Coronary artery (tissue), 2 donors: ENCODE measurements at regions not wholly inside any gene's neighbourhood (a gene's known extent, or its start where the extent isn't known, plus 50 kb on each side); places are given as distances from the start of the nearest gene placed in this dataset.
A peak's percentile ranks its signal among the peaks of the same experiment; 100 is the strongest.

Experiments used
- DNase-seq: peaks from one replicate; pipeline ENCODE4 v3.0.0-alpha.2; 2017; ENCODE audit warnings: low spot score
- H3K27ac ChIP-seq, 2 donors: fragments of 200-600 bp; sonication (generic); one replicate each; pipeline ENCODE4 v1.5.1; 2016 to 2019
- H3K4me3 ChIP-seq: fragments of 200-600 bp; sonication (generic); 2 replicates; pipeline ENCODE4 v1.5.1; 2016; ENCODE audit warnings: mild to moderate bottlenecking, moderate library complexity
- TF ChIP-seq, protein P1 (sequence below): fragments of 200-600 bp; sonication (generic); IDR thresholded peaks from one replicate; pipeline ENCODE4 v1.5.1; 2019; ENCODE audit warnings: antibody characterized with exemption

DNA sequence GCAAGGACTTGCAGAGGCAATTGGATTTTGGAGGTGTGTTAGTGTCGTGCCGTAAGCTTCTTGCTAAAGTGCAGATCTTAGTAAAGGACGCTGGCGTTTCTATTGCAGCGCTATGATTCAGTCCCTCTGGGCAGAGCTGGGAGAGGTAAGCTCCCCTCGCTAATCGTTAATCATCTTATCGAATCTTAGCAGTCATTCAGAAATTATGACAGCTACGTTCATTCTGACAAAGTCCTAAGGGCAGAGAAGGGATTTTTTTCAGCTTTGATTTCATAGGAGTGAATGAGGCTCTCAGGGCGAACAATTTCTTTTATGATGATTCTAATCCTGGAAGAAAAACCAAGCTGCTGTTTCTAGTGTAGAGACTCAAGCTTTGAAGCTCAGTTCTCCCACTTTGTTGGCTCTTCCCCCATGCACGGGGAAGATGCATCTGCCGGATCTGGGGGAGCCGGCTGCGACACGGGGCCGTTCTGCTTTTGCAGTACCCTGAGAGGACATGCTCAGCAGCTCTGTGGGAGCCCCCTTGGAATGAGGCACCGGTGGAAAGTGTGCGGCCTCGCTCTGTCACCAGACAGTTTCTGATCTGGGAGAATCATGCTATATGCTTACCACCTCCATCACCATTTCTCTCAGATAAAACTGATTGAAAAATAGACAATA lies 79.1 kb upstream of the SLC22A23 start:
- DNase-seq: peak; percentile 22
- Histone ChIP-seq H3K4me3 (no peak overlapping the region), H3K27ac (no peak overlapping the region)
- TF ChIP-seq, protein P1, sequence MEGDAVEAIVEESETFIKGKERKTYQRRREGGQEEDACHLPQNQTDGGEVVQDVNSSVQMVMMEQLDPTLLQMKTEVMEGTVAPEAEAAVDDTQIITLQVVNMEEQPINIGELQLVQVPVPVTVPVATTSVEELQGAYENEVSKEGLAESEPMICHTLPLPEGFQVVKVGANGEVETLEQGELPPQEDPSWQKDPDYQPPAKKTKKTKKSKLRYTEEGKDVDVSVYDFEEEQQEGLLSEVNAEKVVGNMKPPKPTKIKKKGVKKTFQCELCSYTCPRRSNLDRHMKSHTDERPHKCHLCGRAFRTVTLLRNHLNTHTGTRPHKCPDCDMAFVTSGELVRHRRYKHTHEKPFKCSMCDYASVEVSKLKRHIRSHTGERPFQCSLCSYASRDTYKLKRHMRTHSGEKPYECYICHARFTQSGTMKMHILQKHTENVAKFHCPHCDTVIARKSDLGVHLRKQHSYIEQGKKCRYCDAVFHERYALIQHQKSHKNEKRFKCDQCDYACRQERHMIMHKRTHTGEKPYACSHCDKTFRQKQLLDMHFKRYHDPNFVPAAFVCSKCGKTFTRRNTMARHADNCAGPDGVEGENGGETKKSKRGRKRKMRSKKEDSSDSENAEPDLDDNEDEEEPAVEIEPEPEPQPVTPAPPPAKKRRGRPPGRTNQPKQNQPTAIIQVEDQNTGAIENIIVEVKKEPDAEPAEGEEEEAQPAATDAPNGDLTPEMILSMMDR: no peak

DNA sequence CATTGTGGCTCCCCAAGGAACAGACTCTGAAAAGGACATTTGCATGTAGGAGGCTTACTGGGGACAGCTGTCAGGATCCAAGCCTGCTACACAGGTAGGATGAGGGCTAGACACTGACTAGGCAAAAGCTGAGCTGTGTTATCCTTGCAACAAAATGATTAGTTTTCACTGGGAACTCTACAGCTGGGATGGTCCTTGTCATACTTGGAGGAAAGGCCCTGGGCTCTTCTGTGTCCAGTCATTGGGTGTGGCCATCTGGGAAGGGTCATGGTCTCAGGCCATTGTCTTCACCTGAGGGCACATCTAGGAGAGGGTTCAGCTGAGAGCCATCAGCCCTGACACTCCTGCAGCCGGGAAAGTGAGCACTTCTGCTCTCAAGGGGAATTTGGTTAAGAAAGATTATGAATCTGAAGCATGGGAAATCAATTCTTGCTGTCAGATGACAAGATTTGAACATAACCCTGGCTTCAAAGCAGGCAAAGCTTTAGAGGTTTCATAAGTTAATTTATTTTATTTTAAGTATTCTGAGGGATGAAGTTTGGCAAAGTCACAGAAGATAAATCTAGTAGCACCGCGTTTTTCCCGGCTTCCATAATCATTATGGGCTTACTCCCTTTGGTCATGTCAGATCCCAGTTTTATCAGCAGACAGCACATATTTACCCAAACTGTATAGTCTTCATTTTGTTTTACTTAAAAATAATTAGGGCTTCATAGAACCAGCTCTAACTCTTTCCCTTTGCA lies 78.4 kb upstream of the SLC22A23 start:
- no peak overlapping the region for H3K4me3 ChIP-seq
- TF ChIP-seq, protein P1: no peak
- DNase-seq: peak; percentile 19
- H3K27ac ChIP-seq: no peak overlapping the region

DNA sequence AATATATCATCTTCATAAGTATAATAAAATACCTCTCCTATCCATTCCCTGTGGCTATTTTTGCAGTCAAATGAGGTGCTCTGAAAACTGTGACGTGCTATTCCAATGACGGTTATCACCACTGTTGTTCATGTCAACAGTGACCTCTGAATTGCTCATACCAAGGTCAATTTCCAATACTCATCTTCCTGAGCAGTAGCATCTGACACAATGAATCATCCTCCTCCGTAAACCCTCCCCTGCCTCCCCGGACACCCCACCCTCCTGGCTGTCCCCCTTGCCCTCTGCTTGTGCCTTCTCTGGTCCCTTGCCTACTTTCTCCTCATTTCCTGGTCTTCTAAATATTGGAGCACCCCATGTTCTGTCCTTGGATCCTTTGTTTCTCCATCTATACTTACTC lies 77.7 kb upstream of the SLC22A23 start:
- TF ChIP-seq, protein P1: no peak
- DNase-seq: peak; percentile 19

DNA sequence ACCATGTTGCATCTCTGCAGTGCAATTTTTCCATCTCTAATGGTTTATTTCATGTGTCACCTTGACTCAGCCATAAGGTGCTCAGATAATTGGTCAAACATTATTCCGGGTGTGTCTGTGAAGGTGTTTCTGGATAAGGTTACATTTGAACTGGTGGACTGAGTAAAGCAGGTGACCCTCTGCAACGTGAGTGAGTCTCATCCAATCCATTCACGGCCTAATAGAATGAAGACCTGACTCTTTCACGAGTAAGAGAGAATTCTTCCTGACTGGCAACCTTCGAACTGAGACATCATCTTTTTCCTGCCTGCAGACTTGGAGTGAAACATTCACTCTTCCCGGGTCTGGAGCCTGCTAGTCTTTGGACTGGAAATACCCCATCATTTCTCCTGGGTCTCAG lies 77.1 kb upstream of the SLC22A23 start:
- Histone ChIP-seq H3K4me3 (no peak overlapping the region), H3K27ac (no peak overlapping the region)
- DNase-seq: no peak
- TF ChIP-seq, protein P1: no peak

More for the DNA sequence above, 77.7 kb upstream of the SLC22A23 start:
- no peak overlapping the region for H3K4me3 ChIP-seq
- H3K27ac ChIP-seq: no peak overlapping the region

DNA sequence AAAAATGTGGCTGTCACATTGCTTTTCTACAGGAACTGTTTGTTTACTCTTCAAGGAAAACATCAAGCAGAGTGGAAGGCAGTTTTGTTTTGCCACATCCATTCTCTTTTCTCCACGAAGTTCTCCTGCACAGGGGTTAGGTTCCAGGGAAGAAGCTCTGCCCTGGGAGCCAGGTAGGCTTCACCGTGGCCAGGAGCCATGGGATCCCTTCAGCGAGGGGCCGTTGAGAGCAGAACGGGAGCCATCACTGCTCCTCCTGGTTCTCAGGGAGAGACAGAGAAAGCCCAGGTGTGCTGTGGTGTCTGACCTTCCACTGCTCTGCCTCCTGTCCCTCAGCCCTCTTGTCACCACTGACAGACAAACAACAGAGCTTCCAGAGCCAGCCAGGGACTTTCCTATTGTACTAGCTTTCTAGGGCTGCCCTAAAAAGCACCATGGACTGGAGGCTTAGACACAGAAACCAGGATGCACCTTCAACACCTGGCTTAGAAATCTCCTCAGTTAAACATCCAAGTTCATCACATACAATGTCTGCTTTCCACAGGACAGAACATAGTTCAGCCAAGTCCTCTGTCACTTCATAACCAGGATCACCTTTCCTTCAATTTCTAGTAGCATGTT lies 75.6 kb upstream of the SLC22A23 start:
- DNase-seq: peak; percentile 19

DNA sequence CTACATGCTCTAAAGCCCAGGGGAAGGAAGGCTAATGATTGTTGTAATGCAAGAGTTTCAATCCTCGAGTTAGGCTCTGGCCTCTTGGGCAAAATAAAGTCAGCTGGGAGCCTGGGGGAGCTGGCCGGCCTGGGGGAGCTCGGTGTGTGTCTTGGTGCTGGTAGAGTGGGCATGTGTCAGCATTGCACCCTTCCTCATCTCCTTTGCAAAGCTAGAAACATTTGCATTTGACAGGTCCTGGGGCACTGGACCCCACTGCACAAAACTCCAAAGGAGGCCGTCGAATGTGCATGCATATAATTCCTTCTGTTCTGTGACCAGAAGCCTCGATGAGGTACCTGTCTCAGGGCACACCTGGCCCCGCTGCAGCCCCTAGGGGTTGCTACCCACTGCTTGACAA lies 74.6 kb upstream of the SLC22A23 start:
- Histone ChIP-seq H3K27ac (no peak overlapping the region), H3K4me3 (no peak overlapping the region)
- TF ChIP-seq, protein P1: no peak
- DNase-seq: peak; percentile 46

More for the DNA sequence above, 75.6 kb upstream of the SLC22A23 start:
- TF ChIP-seq, protein P1: no peak
- Histone ChIP-seq H3K4me3 (no peak overlapping the region), H3K27ac (no peak overlapping the region)
